HPDE6-E6E7 (cell line): ENCODE measurements at regions not wholly inside any gene's neighbourhood (a gene's known extent, or its start where the extent isn't known, plus 50 kb on each side); places are given as distances from the start of the nearest gene placed in this dataset.

Experiments
- DNase-seq: peaks from one replicate; pipeline ENCODE4 v3.0.0; 2011; ENCODE audit warnings: missing footprints; ENCODE audit errors: extremely low spot score

DNA sequence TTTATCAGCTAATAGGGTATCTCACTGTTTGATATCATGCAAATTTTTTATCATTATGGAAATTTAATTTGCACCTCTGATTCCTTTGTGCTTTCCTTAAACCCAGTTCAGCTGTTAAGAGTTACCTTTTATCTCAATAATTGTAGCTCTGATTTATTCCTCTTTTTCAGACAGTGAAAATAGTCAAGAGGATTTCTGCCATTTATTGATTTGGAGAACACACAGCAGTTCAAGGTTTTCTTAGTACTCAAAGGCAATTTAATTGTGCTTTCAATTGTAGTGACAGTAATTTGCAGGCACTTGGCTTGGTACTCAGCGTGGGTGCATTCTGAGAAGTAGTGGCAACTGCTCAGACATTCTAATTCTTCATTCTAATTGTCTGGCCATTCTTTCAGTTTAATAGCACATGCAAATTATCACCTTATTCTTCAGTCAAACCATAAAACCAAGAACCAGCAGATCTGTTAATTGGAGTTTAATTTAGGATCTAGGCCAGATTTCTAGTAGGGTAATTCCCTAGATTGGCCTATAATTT, 709.3 kb downstream of the RPS29 start:
- no peak for DNase-seq

DNA sequence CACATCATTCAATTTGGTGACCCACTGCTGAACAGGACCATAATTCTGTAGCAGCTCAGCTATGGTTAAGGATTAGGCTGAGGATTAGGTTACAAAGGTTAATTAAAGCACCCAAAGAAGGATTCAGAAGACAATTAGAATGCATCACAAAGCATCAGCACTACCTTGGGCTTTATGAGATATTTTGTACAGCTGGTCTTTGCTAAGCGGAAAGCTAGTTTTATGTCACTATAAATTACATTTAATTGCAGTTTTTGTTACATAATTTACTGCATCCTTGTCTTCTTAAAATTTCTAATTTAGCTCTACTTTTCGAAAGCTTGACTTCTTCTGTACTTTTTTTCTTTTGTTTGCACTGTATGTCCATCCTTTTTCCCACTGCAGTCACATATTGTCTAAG, 711.5 kb downstream of the RPS29 start:
- no peak for DNase-seq

DNA sequence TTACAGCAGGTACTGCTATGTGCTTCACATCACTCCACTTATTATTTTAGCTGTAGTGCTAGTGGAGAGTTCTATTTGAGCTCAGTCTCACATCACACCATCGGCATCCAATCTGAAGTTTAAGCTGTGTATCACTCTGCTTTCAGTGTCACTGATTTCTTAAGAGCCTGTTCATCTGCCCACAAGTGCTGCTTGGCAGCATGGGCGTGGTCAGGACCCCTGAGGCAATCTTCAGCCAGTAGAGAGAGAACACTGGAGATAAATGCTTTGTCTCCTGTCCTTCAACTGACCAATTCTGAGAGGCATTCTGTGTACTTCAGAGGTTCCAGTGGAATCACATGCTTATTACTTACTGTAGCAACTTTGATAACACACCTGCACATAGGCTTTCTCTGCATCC, 728.8 kb downstream of the RPS29 start:
- no peak for DNase-seq

DNA sequence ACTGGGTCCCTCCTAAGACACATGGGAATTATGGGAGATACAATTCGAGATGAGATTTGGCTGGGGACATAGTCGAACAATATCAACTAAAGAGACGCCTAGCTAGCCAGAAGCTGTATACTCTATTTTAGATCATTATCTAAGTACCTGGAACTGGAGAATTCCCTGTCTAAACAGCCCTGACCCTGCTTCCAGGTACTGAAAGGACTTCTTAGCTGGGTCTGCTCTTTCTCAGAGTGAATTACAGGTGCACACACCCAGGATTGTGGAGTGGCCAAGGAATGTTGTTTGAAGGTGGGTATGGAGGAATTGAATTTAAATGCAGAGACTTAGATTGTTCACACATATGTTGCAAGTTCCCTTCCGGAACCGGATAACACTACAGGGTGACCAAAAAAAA, 733.0 kb downstream of the RPS29 start:
- no peak for DNase-seq

DNA sequence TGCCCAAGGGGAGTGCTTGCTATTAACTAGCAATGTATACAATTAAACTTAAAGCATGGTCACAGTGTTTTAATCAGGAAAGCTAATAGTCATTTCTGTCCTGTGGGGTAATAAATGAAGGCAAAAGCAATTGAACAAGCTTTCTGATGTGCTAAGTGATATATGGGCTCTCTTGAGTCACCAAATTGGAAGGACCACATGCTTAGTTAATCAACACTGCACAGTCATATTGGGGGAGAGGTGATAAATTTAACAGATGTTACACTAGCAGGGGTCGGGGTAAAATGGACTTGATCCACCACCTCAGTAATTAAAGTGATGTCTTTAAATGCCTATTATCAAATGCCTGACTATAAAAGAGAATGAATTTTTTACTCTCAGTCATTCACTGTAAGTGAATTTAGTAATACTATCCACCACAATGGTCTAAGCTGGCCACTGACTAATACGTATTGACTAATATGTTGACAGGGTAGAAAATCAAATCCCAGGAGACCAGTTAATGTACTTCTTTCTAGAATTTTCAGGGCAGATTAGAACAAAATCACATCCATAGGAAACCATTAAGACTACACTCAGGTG, 736.3 kb downstream of the RPS29 start:
- no peak for DNase-seq

DNA sequence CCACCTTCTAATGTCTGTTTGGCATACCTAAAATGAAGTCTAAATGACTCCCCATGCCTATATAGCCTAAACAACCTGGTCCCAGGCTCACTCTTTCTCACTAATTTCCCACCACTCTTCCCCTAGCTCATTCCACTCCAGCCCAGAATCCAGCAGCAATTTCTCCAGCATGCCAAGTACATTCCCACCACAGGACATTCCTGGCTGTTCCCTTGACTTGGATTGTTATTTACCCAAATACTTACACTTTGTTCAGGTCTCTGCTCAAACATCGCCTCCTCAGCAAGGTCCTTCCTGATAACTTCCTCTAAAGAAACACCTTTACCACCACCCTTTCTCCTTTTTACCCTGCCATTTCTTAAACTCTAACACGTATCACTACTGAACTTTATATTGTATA, 743.4 kb downstream of the RPS29 start:
- no peak for DNase-seq

DNA sequence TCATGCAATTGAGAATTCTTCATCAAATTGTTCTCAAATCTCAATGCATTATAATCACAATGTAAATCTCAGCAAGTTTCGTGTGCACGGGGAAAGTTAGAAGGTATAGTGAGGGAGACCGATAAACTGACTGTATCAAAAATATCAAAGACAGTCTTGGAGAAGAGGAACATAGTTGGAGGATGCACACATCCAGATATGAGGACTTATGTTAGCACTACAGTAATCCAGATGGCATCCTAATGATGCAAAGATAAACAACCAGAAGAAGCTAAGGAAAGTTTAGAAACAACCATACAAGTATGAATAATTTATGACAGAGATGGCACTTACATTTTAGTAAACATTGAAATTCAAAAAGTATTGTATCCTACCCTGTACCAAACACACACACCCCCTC, 760.1 kb downstream of the RPS29 start:
- no peak for DNase-seq

DNA sequence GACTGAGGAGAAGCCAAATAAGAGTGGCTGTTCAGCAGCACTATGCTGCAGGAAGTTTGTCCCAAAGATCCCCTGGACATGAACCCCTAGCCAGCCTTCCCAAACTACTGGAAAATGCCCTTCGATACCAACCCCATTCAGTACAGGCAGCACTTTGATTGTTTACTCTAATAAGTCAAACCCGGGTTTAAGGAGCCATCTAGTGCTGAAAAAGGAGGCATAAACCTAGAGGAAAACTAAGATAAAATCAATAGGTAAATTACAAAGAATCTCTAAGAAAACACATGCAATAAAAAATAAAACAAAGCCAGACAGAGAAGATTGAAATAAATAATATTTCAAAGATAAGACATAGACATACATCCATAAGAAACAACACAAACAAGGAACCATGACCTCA, 771.6 kb downstream of the RPS29 start:
- DNase-seq = no peak

DNA sequence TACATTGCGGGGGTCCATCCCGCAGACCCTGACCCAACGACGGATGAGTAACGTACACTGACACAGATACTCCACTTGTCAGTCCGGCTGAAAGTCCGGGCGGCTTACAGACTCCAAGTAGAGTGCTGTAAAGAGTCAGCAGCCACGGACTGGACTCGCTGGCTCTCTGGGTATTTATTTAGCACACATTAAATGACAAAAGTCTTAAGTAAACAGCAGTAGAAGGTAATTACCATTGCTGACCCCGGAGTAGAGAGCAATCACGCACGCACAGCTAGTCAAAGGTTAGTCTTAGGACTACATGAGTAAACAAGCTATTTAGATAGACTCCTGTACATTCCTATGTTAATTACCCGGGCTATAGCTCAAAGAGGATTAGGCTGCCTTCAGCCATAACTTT, 780.9 kb downstream of the RPS29 start:
- no peak for DNase-seq

DNA sequence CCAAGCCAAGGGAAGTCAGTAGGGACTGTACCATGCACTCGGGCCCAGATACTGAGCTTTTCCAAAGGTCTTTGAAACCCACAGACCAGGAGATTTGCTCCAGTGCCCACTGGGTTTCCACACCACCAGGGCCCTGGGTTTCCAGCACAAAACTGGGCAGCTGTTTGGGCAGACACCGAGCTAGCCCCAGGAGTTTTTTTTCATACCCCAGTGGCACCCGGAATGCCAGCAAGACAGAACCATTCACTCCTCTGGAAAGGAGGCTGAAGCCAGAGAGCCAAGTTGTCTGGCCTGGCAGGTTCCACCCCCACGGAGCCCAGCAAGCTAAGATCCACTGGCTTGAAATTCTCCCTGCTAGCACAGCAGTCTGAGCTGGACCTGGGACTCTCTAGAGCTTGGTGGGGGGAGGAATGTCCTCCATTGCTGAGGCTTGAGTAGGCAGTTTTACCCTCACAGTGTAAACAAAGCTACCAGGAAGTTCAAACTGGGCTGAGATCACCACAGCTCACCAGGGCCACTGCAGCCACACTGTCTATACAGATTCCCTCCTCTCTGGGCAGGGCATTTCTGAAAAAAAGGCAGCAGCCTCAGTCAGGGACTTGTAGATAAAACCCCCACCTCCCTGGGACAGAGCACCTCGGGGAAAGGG, 793.7 kb downstream of the RPS29 start:
- DNase-seq = no peak

DNA sequence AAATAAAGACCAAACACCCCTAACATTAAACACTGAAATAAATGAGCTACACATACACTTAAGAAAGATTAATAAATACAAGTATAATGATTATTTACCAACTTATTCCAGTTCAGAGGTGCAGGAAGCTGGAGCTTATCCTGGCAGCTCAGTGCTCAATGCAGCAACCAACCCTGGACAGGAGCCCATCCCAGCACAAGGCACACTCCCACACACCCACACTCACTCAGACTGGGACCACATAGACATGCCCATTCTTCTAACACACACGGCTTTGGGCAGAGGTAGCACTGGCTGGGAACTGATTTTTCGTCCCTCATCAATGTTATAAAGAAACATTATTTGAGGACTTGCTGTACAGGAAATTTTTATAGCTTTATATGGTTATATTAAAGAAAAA, 797.4 kb downstream of the RPS29 start:
- DNase-seq = no peak

DNA sequence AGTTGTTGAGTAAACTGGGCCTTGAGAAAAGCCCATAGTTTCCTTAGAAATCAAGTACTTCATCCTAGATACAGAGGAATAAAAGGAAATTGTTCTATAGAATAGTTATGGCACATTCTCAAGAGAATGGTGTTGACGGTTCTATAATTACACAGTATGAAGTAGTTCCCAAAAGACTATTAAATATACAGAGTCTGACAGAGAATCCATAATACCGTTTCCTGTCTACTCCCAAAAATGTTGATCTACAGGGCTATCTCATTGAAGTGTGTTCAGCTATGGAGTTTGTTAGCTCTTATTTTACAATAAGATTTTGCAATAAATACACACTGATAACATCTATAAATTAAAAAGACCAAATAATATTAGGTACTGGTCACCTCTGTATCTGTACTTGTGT, 799.7 kb downstream of the RPS29 start:
- DNase-seq = no peak

DNA sequence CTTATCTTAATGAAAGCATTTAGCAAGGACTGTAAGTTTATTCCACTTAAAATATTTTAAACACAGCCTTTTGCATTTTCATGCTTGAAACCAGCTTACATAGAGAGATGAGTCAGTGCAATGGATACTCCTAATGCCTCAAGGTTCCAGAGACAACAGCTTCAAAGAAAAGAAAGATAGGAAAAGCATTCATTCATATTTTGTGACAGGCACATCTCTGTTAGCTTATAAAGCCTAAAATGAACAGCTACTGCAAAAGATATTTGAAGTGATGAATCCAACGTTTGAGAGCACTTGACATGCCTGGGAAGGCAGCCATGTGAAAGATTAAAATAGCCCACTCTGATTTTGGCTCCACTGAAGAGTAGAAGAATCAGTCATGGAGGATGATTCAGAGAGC, 814.5 kb downstream of the RPS29 start:
- no peak for DNase-seq

DNA sequence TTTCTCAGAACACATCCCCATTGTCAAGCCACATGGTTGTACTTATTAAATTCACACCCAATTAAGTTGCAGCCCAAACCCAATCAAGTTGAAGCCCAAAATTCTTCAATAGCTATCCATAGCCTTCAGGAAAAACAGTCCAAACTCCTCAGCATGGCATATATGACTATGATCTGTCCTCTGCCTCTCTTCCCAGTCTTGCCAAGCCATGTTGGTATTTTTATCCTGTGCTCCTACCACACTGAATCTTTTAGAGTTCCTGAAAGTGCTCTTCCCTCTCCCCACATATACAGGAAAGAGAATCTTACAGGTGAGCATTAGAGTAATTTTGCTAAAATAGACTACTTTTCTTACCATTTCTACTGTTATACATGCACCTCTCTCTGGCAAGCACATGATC, 834.9 kb downstream of the RPS29 start:
- no peak for DNase-seq

DNA sequence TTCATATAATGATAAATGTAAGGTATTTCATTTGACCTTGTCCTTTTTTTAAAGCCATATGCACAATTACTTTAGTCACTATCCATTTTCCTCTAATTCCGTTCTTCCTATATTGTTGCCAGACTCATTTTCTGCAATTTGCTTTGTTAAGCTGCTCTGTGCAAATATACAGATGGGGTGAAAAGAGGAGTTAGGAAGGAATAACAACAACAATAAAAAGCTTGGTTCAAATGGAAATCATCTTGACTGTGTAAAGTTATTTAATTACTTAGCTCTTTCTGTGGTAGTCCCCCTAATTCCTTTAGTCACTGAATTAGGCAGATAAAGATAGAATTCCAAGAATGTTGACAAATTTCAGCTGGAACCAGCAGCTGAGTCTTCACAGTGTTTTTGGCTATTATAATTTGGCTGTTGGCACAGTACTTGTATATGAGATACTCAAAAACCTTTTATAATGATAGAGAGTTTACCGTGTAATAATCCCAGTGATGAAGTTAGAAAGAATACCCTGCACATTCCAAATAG, 838.0 kb downstream of the RPS29 start:
- no peak for DNase-seq

DNA sequence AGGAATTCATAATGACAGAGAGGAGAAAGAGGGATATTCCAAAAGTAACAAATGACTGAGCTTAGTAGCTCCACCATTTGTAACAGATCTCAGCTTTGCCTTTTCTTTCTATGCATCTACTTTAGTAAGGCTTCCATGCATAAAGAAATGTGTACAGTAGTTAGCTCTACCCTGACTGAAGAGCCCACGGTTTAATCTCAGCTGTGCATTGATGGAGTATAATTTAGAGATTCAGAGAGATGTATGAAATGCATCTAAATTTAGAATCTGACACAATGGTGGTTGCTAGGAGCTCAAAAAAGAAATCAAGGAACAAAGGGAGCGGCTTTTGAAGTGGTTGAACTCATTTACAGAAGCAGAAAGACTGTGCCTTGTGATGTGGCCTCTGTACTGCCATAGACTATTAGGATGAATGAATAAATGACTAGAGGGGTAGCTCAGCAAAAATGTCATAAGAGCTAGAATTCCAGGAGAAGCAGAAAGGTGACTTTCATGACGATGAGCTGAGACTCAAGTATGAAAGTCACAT, 838.6 kb downstream of the RPS29 start:
- DNase-seq = no peak

DNA sequence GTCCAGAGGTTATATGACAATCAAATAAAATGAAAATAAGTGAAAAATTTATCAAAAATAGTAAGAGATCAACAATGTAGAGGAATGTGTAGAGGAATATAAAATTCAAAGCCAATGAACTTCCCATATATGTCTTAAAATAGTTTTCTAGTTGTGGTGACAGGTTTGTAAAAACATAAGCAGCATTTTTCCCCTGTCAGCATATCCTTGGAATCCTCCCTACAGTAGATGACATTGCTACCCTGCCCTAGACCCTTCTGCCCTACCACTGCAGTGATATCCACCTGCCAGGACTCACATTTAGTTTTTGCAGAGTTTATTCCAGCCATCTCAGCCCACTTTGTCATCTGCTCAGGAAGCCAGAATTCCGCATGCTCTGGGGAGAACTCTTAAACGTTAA, 842.0 kb downstream of the RPS29 start:
- DNase-seq = no peak

DNA sequence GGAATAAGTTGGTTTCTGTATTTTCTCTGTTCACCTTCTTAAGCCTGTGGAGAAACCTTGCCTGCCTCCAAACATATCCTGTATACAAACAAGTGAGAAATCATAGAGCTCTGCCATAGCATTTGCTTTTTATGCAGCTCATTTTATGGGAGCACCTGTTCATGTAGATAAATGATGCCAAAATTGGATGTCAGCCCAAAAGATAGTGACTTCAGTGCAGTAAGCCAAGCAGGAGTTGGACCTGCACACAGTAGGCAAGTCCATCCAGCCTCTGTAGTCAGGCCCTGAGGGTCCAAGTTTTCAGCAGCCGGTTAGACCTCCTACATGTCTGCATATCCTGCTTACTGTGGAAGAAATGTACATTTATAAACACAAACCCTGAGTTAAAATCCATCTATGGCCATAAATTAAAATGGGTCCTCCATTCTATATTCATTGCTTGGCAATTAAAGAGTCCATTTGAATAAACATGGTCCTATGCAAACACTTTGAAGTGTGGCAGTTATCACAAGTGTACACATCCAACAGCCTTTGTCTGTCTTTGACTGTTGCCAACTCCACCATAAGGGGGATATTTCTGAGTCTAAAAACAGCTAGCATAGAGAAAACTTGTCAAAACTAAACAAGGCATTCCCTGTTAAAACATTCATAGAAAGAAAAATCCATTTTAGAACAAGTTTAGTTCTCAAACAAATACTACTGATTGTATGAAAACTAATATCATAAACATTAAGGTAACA, 847.8 kb downstream of the RPS29 start:
- no peak for DNase-seq

DNA sequence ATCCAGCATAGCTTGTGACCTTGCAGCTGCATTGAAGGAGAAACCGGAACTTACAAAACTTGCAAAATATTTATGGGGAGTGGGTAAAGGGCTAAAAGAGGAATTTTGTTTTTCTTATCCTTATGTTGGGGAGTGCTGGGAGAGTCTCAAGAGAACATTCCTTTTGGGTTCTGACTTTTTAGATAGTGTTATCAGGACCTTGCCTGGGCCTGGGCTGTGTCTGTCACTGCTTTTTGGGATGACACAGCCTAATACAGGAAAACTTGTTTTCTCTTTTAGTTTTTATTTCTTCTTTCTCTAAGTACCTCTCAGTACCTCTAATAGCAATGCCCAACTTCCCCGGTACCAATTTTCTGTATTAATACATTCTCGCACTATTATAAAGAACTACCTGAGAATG, 850.6 kb downstream of the RPS29 start:
- no peak for DNase-seq

DNA sequence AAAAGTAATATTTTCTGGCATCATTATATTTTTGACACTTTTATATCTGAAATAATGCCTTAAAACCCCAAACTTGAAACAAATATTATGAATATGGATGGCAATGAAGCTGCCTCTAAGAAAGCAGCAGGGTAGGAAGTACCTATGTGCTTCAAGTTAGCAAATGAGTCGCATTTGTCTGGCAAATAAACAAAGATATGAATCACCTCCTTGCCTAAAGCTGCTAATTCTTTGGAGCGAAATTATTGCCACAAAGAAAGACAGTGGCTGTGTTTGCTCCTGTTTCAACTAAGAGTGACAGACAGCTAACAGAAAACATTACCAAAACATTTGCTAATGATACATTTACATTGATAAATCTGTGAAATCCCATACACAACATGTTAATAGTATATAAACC, 854.9 kb downstream of the RPS29 start:
- no peak for DNase-seq

DNA sequence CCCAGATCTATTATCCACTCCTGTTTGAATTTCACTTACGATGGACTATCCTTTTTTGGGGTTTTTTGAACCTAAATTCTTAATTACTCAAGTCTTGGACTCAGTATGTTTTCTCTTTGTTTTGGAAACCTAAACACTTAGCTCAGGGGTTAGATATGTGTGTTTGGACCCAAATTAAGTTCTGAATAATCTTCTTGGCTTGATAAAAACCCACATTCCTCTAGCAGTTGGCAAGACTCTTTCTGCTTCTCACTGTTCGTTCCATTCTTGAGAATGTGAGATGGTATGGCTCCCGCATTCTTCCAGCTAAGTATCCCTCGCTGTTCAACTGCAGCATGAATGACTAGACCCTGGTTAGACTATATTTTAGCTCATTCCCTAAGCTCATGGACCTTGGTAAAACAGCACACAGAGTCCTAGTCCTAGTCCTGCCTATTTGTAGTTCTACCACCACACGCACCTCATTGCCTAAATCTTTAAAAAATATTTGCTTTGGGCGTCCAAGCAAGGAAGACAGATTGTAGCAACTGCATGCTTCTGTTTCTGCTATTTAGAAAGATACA, 860.0 kb downstream of the RPS29 start:
- DNase-seq = no peak

DNA sequence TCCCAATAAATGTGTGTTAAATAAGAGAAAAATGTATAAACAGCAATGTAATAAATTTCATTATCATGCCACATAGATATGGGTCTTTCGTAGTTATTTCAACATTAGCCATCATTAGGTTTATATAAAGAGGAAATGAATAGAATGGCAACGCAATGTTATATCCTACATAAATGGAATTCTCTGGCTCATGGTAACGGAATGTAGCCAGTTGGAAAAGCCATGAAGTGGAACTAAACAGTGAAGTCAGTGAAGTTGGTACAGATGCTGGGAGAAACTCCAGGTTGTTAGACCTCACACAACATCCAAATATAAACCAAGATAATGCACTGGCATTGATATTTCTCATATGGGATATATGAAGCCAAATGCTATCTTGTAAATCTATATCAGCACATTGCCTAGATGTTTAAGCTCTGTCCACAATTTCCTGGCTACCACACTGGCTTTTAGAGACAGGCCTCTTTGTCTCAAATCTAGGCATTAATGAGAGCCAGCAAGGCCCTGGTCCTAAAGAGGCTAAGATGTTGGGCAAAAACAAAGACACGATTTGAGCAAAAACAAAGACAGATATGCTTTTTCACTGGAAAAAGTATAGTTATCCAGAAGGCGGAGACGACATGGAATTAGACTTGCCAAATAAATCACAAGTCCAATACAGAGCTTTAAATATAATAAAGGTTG, 861.0 kb downstream of the RPS29 start:
- no peak for DNase-seq
